AG04450 (cell line): ENCODE measurements at regions not wholly inside any gene's neighbourhood (a gene's known extent, or its start where the extent isn't known, plus 50 kb on each side); places are given as distances from the start of the nearest gene placed in this dataset.

Experiments
- CTCF ChIA-PET: fragments of 300-600, 350-600 bp; formaldehyde crosslinking; extraction: SDS; loops from one replicate; lab custom pipeline; 2022; ENCODE audit warnings: antibody characterized with exemption, inconsistent platforms; lab: Charles Lee
- POLR2A ChIA-PET: fragments of 350-600 bp; formaldehyde crosslinking; extraction: SDS; loops from one replicate; lab custom pipeline; 2021; ENCODE audit warnings: antibody characterized with exemption, inconsistent platforms; lab: Yijun Ruan, JAX
- DNase-seq: peaks from one replicate; pipeline ENCODE4 v3.0.0-alpha.2; 2011; ENCODE audit warnings: low read depth, low spot score
- H3K27ac ChIP-seq: one replicate; pipeline ENCODE4 v1.5.1; 2012; ENCODE audit warnings: low read depth, low read length, control low read depth
- H3K27me3 ChIP-seq: one replicate; pipeline ENCODE4 v1.6.0; 2012; ENCODE audit warnings: low read length; ENCODE audit not compliant: control insufficient read depth, insufficient read depth
- H3K4me3 ChIP-seq: 2 replicates; pipeline ENCODE4 v1.5.1; 2011; ENCODE audit warnings: mild to moderate bottlenecking, low read depth, low read length, control low read depth
- H3K9me3 ChIP-seq: 2 replicates; pipeline ENCODE4 v1.5.1; 2012; ENCODE audit warnings: low read length; ENCODE audit not compliant: control insufficient read depth, insufficient read depth
- CTCF ChIP-seq: IDR thresholded peaks from 2 replicates; pipeline ENCODE4 v1.5.1; 2011; ENCODE audit warnings: low read depth, low read length, control low read depth, inconsistent platforms

- no peak overlapping the region for H3K4me3 ChIP-seq
- peaks cover 28% of the 10 kb centered on the region for H3K27me3 ChIP-seq
- ChIA-PET CTCF (no interaction called here), POLR2A (no interaction called here)
- H3K9me3 ChIP-seq, result no peaks in the 10 kb centered on the region
- no peak for TF ChIP-seq CTCF
- H3K27ac ChIP-seq, result no peak overlapping the region
- DNase-seq, result no peak
These were observed 323.7 kb downstream of the MIAT start for GRCh38 chr22:26981111-26981510.

GRCh38 chr22:26981541-26981940 is 324.2 kb downstream of the MIAT start:
- TF ChIP-seq CTCF, result no peak
- no peak overlapping the region for H3K4me3 ChIP-seq
- DNase-seq, result no peak
- ChIA-PET CTCF (no interaction called here), POLR2A (no interaction called here)
- peaks cover 33% of the 10 kb centered on the region for H3K27me3 ChIP-seq
- H3K9me3 ChIP-seq, result no peaks in the 10 kb centered on the region
- no peak overlapping the region for H3K27ac ChIP-seq

GRCh38 chr22:26983311-26983710 is 325.9 kb downstream of the MIAT start:
- H3K27ac ChIP-seq, result no peak overlapping the region
- ChIA-PET CTCF (no interaction called here), POLR2A (no interaction called here)
- H3K9me3 ChIP-seq, result no peaks in the 10 kb centered on the region
- H3K4me3 ChIP-seq, result no peak overlapping the region
- peaks cover 29% of the 10 kb centered on the region for H3K27me3 ChIP-seq
- DNase-seq, result no peak
- no peak for TF ChIP-seq CTCF

GRCh38 chr22:26985206-26985605 is 327.8 kb downstream of the MIAT start:
- ChIA-PET CTCF (no interaction called here), POLR2A (no interaction called here)
- H3K9me3 ChIP-seq, result no peaks in the 10 kb centered on the region
- peaks cover 32% of the 10 kb centered on the region for H3K27me3 ChIP-seq
- H3K4me3 ChIP-seq, result no peak overlapping the region
- no peak for TF ChIP-seq CTCF
- DNase-seq, result no peak
- H3K27ac ChIP-seq, result no peak overlapping the region

GRCh38 chr22:26985931-26986782 is 328.8 kb downstream of the MIAT start:
- Histone ChIP-seq H3K27ac (no peak overlapping the region), H3K4me3 (no peak overlapping the region), H3K27me3 (peaks cover 30% of the 10 kb centered on the region), H3K9me3 (no peaks in the 10 kb centered on the region)
- ChIA-PET CTCF (no interaction called here), POLR2A (no interaction called here)
- DNase-seq, result no peak
- no peak for TF ChIP-seq CTCF
